ENCODE measurements at regions not wholly inside any gene's neighbourhood (a gene's known extent, or its start where the extent isn't known, plus 50 kb on each side); places are given as distances from the start of the nearest gene placed in this dataset.

DNA sequence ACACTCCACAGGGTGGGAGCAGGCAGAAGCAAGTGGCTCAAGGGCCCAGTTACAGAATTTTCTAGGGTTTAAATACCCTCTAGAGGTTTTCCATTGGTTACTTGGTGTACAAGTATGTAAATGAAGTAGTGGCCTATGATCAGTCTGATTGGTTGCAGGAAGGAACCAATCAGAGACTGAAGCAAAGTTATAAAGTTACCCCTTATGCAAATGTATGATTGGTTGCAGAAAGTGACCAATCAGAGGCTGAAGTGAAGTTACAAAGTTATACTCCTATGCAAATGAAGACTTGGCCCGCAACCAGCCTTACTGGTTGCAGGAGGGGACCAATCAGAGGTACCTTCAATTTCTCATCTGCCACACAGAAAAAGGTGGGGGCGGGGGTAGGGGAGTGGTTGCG is 154.6 kb downstream of the INO80D start:
- Histone ChIP-seq H3K27me3 (ENCODE audit: control insufficient read depth, insufficient read depth, low read length) (peaks cover 19% of the 10 kb centered on the region), H3K4me1 (ENCODE audit: control insufficient read depth, insufficient read depth, low read length) (no peaks in the 10 kb centered on the region), H3K27ac (ENCODE audit: low read length) (no peak overlapping the region), H3K9me3 (ENCODE audit: control insufficient read depth, insufficient read depth, low read depth, low read length) (no peaks in the 10 kb centered on the region), H3K4me3 (ENCODE audit: low read depth in 2 of 2, low read length in 2 of 2) (no peak overlapping the region), H3K36me3 (ENCODE audit: control insufficient read depth, insufficient read depth, low read length) (no peaks in the 10 kb centered on the region)
- DNase-seq (ENCODE audit: low read depth, low spot score) = no peak
- ChIA-PET CTCF (interaction anchor here (0.7 kb wide), 1 partner anchor 45 kb away, joined by 3 read pairs; no protein-coding TSS in a partner anchor), POLR2A (no interaction called here)
- no TSS peak for BruUV-seq (replicated peaks)
- intact Hi-C loops (cut with micrococcal nuclease; ENCODE audit: unreplicated experiment) = no loop called here
- ATAC-seq = no peak
- TF ChIP-seq SIN3A (IDR thresholded peaks at IDR 0.05; ENCODE audit: borderline replicate concordance, insufficient read depth, low read depth, low read length) (no peak), TCF7L2 (IDR thresholded peaks at IDR 0.05; ENCODE audit: low read depth, low read length) (no peak), POLR2AphosphoS5 (IDR thresholded peaks at IDR 0.05; ENCODE audit: low read depth, low read length) (no peak)
- TF ChIP-seq, protein P1, sequence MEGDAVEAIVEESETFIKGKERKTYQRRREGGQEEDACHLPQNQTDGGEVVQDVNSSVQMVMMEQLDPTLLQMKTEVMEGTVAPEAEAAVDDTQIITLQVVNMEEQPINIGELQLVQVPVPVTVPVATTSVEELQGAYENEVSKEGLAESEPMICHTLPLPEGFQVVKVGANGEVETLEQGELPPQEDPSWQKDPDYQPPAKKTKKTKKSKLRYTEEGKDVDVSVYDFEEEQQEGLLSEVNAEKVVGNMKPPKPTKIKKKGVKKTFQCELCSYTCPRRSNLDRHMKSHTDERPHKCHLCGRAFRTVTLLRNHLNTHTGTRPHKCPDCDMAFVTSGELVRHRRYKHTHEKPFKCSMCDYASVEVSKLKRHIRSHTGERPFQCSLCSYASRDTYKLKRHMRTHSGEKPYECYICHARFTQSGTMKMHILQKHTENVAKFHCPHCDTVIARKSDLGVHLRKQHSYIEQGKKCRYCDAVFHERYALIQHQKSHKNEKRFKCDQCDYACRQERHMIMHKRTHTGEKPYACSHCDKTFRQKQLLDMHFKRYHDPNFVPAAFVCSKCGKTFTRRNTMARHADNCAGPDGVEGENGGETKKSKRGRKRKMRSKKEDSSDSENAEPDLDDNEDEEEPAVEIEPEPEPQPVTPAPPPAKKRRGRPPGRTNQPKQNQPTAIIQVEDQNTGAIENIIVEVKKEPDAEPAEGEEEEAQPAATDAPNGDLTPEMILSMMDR (IDR thresholded peaks at IDR 0.05) = no peak
- TF ChIP-seq, protein P2, sequence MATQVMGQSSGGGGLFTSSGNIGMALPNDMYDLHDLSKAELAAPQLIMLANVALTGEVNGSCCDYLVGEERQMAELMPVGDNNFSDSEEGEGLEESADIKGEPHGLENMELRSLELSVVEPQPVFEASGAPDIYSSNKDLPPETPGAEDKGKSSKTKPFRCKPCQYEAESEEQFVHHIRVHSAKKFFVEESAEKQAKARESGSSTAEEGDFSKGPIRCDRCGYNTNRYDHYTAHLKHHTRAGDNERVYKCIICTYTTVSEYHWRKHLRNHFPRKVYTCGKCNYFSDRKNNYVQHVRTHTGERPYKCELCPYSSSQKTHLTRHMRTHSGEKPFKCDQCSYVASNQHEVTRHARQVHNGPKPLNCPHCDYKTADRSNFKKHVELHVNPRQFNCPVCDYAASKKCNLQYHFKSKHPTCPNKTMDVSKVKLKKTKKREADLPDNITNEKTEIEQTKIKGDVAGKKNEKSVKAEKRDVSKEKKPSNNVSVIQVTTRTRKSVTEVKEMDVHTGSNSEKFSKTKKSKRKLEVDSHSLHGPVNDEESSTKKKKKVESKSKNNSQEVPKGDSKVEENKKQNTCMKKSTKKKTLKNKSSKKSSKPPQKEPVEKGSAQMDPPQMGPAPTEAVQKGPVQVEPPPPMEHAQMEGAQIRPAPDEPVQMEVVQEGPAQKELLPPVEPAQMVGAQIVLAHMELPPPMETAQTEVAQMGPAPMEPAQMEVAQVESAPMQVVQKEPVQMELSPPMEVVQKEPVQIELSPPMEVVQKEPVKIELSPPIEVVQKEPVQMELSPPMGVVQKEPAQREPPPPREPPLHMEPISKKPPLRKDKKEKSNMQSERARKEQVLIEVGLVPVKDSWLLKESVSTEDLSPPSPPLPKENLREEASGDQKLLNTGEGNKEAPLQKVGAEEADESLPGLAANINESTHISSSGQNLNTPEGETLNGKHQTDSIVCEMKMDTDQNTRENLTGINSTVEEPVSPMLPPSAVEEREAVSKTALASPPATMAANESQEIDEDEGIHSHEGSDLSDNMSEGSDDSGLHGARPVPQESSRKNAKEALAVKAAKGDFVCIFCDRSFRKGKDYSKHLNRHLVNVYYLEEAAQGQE (IDR thresholded peaks at IDR 0.05; ENCODE audit: insufficient read depth in 1 of 2, low read depth in 2 of 2, low read length in 1 of 2) = no peak
- in situ Hi-C loops (cut with HindIII; ENCODE audit: low pct_unique_long_range_greater_than_20kb, low sequenced_read_pairs) = no loop called here

DNA sequence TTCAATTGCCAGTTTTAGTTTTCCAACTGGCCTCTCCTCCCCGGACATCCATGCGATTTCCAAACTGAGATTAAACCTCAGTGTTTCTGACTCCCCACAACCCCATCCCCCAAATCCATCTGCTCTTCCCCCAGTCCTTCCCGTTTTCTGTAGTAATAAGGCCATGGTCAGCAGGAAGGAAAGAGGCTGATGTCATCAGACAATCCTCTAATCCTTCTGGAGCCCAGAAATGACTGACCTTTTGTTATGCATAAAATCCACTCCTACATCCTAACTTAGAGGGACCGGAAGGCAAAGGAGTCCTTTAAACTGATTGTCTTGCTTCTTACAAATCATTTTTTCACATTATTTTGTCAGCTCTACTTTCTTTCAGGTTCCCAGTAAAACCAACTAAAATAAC is 155.8 kb downstream of the INO80D start:
- Histone ChIP-seq H3K36me3 (ENCODE audit: control insufficient read depth, insufficient read depth, low read length) (no peaks in the 10 kb centered on the region), H3K27me3 (ENCODE audit: control insufficient read depth, insufficient read depth, low read length) (peaks cover 22% of the 10 kb centered on the region), H3K9me3 (ENCODE audit: control insufficient read depth, insufficient read depth, low read depth, low read length) (no peaks in the 10 kb centered on the region), H3K4me1 (ENCODE audit: control insufficient read depth, insufficient read depth, low read length) (no peaks in the 10 kb centered on the region), H3K27ac (ENCODE audit: low read length) (no peak overlapping the region), H3K4me3 (ENCODE audit: low read depth in 2 of 2, low read length in 2 of 2) (no peak overlapping the region)
- no TSS peak for BruUV-seq (replicated peaks)
- DNase-seq (ENCODE audit: low read depth, low spot score) (no peak), ATAC-seq (no peak)
- ChIA-PET CTCF (no interaction called here), POLR2A (no interaction called here)
- TF ChIP-seq SIN3A (IDR thresholded peaks at IDR 0.05; ENCODE audit: borderline replicate concordance, insufficient read depth, low read depth, low read length) = no peak
- TF ChIP-seq POLR2AphosphoS5 (IDR thresholded peaks at IDR 0.05; ENCODE audit: low read depth, low read length) = no peak
- TF ChIP-seq, protein P1 (IDR thresholded peaks at IDR 0.05) = no peak
- no peak for TF ChIP-seq TCF7L2 (IDR thresholded peaks at IDR 0.05; ENCODE audit: low read depth, low read length)
- TF ChIP-seq, protein P2 (IDR thresholded peaks at IDR 0.05; ENCODE audit: insufficient read depth in 1 of 2, low read depth in 2 of 2, low read length in 1 of 2) = no peak
- intact Hi-C loops (cut with micrococcal nuclease; ENCODE audit: unreplicated experiment) (no loop called here), in situ Hi-C loops (cut with HindIII; ENCODE audit: low pct_unique_long_range_greater_than_20kb, low sequenced_read_pairs) (no loop called here)

Measured in Panc1 (cell line).